HUES48 (cell line): ENCODE measurements at regions not wholly inside any gene's neighbourhood (a gene's known extent, or its start where the extent isn't known, plus 50 kb on each side); places are given as distances from the start of the nearest gene placed in this dataset.

Experiments
- H3K27ac ChIP-seq: one replicate; pipeline ENCODE4 v1.7.0; 2013; ENCODE audit warnings: low read depth, low read length, inconsistent platforms
- H3K27me3 ChIP-seq: 2 replicates; pipeline ENCODE4 v1.6.1; 2013; ENCODE audit warnings: mild to moderate bottlenecking, low read length; ENCODE audit not compliant: control insufficient read depth, insufficient read depth
- H3K36me3 ChIP-seq: 2 replicates; pipeline ENCODE4 v1.6.1; 2013; ENCODE audit warnings: low read length; ENCODE audit not compliant: control insufficient read depth, insufficient read depth
- H3K4me1 ChIP-seq: 2 replicates; pipeline ENCODE4 v1.6.1; 2013; ENCODE audit warnings: mild to moderate bottlenecking, low read length; ENCODE audit not compliant: control insufficient read depth, insufficient read depth
- H3K4me3 ChIP-seq: 2 replicates; pipeline ENCODE4 v1.5.1; 2013; ENCODE audit warnings: mild to moderate bottlenecking, low read depth, low read length
- H3K9ac ChIP-seq: 2 replicates; pipeline ENCODE4 v1.6.1; 2013; ENCODE audit warnings: mild to moderate bottlenecking, low read depth, low read length, moderate library complexity
- H3K9me3 ChIP-seq: 2 replicates; pipeline ENCODE4 v1.6.1; 2013; ENCODE audit warnings: low read length; ENCODE audit not compliant: control insufficient read depth, insufficient read depth

DNA sequence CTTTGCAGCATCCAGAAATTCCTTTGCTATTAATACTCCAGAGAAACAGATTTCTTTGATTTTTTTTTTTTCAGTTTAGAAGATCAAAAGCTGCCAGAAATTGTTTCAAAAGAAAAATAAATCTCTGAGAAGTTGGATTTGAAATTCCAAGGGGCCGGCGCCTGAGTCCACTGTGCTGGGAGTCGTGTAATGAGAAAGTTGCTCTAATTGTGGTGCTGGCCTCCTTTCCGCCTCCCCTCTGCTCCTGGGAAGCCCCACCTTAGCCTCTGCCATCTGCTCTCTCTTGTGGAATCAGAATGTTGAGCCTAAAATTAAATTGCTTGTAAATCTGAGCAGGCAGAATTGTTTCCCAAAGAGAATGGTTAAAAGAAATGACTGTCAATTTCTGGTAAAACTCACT is 93.3 kb downstream of the EMX2 start:
- Histone ChIP-seq H3K27me3 (no peaks in the 10 kb centered on the region), H3K4me1 (no peaks in the 10 kb centered on the region), H3K27ac (no peak overlapping the region), H3K36me3 (no peaks in the 10 kb centered on the region), H3K9ac (no peak overlapping the region), H3K4me3 (no peak overlapping the region), H3K9me3 (no peaks in the 10 kb centered on the region)

DNA sequence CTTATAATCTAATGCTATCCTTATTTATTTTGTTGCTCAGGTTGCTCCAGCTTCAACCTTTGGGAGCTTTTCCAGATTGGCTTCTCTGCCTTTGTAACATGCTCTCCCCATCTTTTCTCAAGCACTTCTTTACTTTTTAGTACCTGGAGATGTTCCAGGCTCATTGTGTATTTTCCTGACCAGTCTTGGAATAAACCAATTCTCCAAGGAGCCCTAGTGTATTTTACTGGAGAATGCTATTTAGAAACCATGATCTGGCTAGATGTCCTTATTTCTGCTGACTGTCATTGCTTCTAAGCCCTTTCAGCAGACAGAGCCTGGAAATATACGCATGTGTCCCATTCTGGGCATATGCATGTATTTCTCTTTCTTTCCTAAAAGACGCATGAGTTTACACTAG is 95.7 kb downstream of the EMX2 start:
- Histone ChIP-seq H3K9me3 (no peaks in the 10 kb centered on the region), H3K9ac (no peak overlapping the region), H3K4me1 (no peaks in the 10 kb centered on the region), H3K27me3 (no peaks in the 10 kb centered on the region), H3K27ac (no peak overlapping the region), H3K36me3 (no peaks in the 10 kb centered on the region), H3K4me3 (no peak overlapping the region)

DNA sequence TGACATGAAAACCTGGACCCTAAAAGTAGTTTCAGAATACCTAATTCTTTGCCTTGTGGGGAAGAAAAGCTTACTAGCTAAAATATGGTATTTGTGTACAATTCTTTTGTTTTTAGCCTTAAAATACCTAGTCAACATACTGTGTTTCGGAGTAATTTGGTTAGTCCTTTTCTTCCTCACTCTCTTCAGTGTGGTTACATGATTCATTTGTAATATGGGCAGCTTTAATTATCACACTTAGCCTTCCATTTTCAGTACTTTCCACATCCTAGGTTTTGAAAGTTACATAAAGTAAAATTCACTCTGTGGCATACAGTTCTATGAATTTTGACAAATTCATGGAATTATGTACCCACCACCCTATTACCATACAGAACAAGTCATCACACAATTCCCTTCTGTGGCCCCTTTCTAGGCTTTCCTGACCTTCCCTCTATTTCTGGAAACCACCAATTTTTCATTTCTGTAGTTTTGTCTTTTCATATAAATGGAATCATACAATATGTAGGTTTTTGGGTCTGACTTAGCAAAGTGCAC is 96.2 kb downstream of the EMX2 start:
- no peak overlapping the region for H3K9ac ChIP-seq

DNA sequence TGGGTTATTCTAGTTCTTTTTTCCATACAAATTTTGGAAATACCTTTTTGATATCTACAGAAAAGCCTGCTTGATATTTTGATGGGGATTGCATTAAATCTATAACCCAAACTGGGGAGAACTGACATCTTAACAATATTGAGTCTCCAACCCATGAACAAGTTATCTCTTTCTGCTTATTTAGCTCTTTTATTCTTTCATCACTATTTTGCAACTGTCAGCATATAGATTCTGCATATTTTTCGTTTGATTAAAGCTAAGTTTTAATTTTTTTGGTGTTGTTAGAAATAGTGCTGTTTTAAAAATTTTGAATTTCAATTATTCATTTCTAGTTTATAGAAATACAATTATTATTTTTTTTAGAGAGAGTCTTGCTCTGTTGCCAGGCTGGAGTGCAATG is 97.9 kb downstream of the EMX2 start:
- Histone ChIP-seq H3K4me1 (no peaks in the 10 kb centered on the region), H3K4me3 (no peak overlapping the region), H3K36me3 (no peaks in the 10 kb centered on the region), H3K9me3 (no peaks in the 10 kb centered on the region), H3K9ac (no peak overlapping the region), H3K27ac (no peak overlapping the region), H3K27me3 (no peaks in the 10 kb centered on the region)

More for the DNA sequence above, 96.2 kb downstream of the EMX2 start:
- no peaks in the 10 kb centered on the region for H3K4me1 ChIP-seq
- H3K36me3 ChIP-seq = no peaks in the 10 kb centered on the region
- no peak overlapping the region for H3K27ac ChIP-seq
- H3K27me3 ChIP-seq = no peaks in the 10 kb centered on the region
- H3K4me3 ChIP-seq = no peak overlapping the region
- H3K9me3 ChIP-seq = no peaks in the 10 kb centered on the region

DNA sequence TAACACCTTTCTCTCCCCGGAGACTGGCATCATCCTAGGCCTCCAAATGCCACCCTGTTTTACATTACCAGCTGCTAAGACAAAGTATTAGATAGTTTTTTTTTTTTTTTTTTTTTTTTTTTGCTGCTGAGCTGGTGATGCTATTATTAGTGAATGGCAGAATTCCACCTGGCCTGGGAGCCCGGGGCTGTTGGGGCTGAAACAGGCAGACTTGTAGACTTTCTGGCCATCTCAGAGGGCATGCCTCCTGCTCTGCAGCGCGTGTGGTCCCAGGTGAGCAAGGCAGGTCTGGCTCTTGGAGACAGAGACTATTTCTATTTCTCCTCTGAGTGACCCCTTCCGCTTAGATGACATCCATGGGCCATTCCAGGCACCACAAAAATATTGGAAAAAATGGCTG is 104.2 kb downstream of the EMX2 start:
- no peak overlapping the region for H3K4me3 ChIP-seq
- no peak overlapping the region for H3K27ac ChIP-seq
- no peaks in the 10 kb centered on the region for H3K9me3 ChIP-seq
- H3K4me1 ChIP-seq = no peaks in the 10 kb centered on the region
- no peak overlapping the region for H3K9ac ChIP-seq
- no peaks in the 10 kb centered on the region for H3K27me3 ChIP-seq
- H3K36me3 ChIP-seq = no peaks in the 10 kb centered on the region

DNA sequence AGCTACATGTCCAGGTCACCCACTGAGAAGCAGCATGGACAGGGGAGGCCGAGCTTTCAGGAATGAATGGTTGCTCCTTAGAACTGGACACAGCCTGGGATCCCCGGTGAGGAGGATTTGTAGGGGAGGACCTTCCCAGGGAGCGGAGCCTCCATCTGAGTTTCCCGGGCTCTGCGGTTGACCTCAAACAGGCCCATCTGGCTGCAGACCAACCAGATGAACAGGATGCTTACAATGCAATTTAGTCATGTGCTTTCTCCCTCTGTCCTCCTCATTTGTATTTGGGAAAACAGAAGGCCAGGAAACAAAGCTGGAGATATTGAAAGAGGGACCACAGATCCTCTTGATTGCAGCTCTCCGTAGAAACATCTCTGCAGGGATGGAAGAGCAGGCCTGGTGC is 104.8 kb downstream of the EMX2 start:
- Histone ChIP-seq H3K9me3 (no peaks in the 10 kb centered on the region), H3K36me3 (no peaks in the 10 kb centered on the region), H3K9ac (no peak overlapping the region), H3K4me1 (no peaks in the 10 kb centered on the region), H3K27me3 (no peaks in the 10 kb centered on the region), H3K4me3 (no peak overlapping the region), H3K27ac (no peak overlapping the region)

DNA sequence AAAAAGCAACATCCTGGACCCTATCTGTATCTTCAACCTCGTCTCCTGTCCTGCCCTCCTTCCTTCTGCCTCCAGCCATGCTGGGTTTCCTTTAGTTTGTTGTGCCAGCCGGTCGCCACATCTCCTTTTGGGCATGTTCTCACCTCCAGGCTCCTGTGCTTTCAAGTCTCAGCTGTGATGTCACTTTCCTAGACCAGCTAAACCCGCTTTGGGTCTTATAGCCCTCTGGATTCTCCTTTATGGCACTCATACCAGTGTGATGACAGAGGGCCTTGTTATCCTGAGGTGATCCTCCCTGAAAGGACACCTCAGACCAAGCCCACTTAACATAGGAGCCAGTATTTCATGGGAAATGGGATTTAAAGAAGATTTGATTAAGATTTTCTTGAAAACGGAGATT is 108.6 kb downstream of the EMX2 start:
- Histone ChIP-seq H3K36me3 (no peaks in the 10 kb centered on the region), H3K27me3 (no peaks in the 10 kb centered on the region), H3K27ac (no peak overlapping the region), H3K4me3 (no peak overlapping the region), H3K4me1 (no peaks in the 10 kb centered on the region), H3K9ac (no peak overlapping the region), H3K9me3 (peaks cover 6% of the 10 kb centered on the region; the same call in 1 of the 2 replicates)

DNA sequence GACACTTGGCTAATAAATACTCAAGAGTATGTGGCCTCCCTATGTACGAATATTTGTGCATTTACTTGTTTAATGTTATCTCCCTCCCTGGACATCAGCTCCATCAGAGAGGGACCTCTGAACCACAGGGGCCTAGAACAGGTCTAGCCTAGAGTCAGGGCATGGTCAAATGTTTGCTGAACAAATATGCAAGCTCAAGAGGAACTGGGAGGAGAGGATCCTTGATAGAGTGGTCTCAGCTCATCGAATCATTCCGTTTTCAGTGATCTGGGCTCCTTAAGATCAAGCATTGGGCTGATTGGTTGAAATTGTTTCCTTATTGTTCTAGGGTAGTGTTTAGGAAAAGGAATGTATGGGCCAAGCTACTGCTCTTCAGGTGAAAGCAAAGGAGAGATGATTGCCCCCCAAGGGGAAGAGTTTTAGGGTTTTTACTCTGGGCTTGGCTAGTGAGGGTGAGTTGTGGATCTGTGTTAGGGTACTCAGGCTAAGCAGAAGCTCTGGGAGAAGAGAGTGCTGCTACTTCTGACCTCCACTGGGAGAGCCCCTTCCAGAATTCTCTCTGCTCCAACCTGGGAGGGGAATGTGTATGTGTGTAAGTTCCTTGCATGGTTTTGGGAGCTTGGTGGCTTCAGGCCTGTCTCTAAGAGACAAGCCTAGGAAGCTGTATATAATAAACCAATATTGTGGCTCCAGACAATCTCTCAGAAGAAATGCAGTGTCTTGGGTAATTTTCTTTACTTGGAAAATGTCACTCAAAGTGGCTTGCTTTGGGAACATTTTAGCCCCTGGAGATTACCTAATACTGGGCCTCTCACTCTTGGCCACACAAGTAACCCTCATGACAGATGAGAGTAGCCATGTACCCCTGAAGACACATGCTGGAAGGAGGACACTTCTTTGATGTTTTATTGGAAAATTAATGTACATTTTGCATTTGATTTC is 110.0 kb downstream of the EMX2 start:
- Histone ChIP-seq H3K9me3 (peaks cover 6% of the 10 kb centered on the region; the same call in 1 of the 2 replicates), H3K4me1 (no peaks in the 10 kb centered on the region), H3K9ac (no peak overlapping the region), H3K4me3 (no peak overlapping the region), H3K27ac (no peak overlapping the region), H3K27me3 (no peaks in the 10 kb centered on the region), H3K36me3 (no peaks in the 10 kb centered on the region)

DNA sequence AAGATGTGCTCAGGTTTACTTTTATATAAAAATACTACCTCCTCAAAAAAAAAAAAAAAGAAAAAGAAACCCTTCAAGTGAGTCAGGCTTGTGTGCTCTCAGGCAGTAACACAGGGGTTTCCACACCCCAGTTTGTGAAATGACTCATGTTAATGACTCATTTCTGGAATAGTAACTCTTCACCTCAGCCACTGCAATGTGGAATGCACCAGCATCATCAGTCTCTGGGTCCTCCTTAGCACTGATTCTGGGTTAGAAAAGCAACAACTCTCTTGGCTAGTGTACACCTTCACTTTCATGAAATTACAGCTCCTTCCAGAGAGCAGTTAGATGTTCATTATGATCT is 110.6 kb downstream of the EMX2 start:
- H3K4me1 ChIP-seq = no peaks in the 10 kb centered on the region
- no peak overlapping the region for H3K4me3 ChIP-seq
- H3K9ac ChIP-seq = no peak overlapping the region
- no peaks in the 10 kb centered on the region for H3K36me3 ChIP-seq
- no peaks in the 10 kb centered on the region for H3K27me3 ChIP-seq
- peaks cover 6% of the 10 kb centered on the region; the same call in 1 of the 2 replicates for H3K9me3 ChIP-seq
- no peak overlapping the region for H3K27ac ChIP-seq

DNA sequence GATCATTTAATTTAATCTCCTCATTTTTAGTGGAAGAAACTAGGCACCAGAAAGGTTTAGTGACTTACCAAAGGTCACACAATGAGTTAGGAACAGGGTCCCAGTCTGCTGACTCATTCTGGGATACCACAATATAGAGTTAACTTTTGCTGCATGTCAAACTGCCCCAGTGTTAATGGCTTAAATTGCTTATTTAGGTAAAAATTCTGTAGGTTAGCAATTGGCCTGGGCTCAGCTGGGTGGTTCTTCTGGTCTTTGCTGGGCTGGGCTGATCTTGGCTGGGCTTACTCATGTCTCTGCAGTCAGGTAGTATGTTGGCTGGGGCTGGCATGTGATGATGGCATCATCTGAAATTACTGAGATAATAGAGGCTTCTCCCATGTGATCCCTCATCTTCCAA is 111.6 kb downstream of the EMX2 start:
- Histone ChIP-seq H3K9me3 (peaks cover 6% of the 10 kb centered on the region; the same call in 1 of the 2 replicates), H3K4me1 (no peaks in the 10 kb centered on the region), H3K9ac (no peak overlapping the region), H3K36me3 (no peaks in the 10 kb centered on the region), H3K27me3 (no peaks in the 10 kb centered on the region), H3K27ac (no peak overlapping the region), H3K4me3 (no peak overlapping the region)
